ENCODE measurements at regions not wholly inside any gene's neighbourhood (a gene's known extent, or its start where the extent isn't known, plus 50 kb on each side); places are given as distances from the start of the nearest gene placed in this dataset.
"Not testable (repeated sequence)": the region's sequence is repeated elsewhere in the genome, so short reads cannot be mapped to it uniquely, and the experiment has no call there.

DNA sequence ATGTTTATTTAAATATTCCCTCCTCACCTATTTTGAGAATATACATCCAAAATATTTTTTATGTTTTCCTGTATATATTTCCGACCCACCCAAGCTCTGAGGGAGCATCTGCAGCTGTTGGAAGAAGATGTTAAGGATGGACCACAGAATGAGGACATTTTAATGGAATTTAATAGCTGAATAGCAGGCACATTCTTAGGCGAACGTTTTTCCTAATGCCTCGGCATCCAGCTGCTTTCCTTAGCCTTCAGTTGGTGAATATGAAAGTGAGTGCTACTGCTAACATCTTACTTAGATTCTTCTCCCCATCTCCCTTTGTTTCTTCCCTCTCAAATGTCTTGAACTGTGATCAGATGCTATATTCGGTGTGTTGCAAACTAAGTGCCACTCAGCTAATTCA lies 158.0 kb upstream of the CTSO start:
- intact Hi-C loops (cut with micrococcal nuclease): no loop called here
- no peaks in the 10 kb centered on the region for H3K4me1 Mint-ChIP-seq
- H3K27ac Mint-ChIP-seq: no peak overlapping the region
- DNase-seq (no peak), ATAC-seq (ENCODE audit: low read depth) (no peak)
- H3K9me3 Mint-ChIP-seq (ENCODE audit: insufficient read depth): no peaks in the 10 kb centered on the region
- no peak overlapping the region for H2AFZ ChIP-seq (ENCODE audit: insufficient read depth, low read depth, low read length, poor library complexity, severe bottlenecking)
- no peak overlapping the region for H3K4me3 Mint-ChIP-seq
- no peaks in the 10 kb centered on the region for H3K9me3 ChIP-seq (ENCODE audit: control extremely low read depth in 1 of 3, control insufficient read depth in 2 of 3, insufficient read depth in 1 of 3, low read length in 2 of 3)
- TF ChIP-seq EZH2 (IDR thresholded peaks at IDR 0.05; ENCODE audit: borderline replicate concordance, insufficient read depth, low read depth, low read length, poor library complexity, severe bottlenecking) (no peak), CTCF (IDR thresholded peaks at IDR 0.05) (no peak)
- H3K4me2 ChIP-seq (replicated peaks; ENCODE audit: low read depth, low read length, poor library complexity, severe bottlenecking): no peak overlapping the region
- no peak overlapping the region for H3K27ac ChIP-seq (ENCODE audit: low read length in 2 of 2)
- no peak overlapping the region for H3K4me3 ChIP-seq (ENCODE audit: control extremely low read depth in 1 of 5, extremely low read depth in 1 of 5, insufficient read depth in 1 of 5, low read depth in 2 of 5, low read length in 4 of 5)
- no CpG with 5 or more reads among the region's 5 CpGs for WGBS (ENCODE audit: insufficient coverage)
- H4K20me1 ChIP-seq (ENCODE audit: control insufficient read depth, insufficient read depth, low read length, poor library complexity, severe bottlenecking): no peaks in the 10 kb centered on the region
- H3K36me3 ChIP-seq (replicated peaks in 1 of 2; ENCODE audit: control extremely low read depth in 1 of 2, control insufficient read depth in 1 of 2, extremely low read depth in 1 of 2, insufficient read depth in 2 of 2, low read length in 1 of 2): no peaks in the 10 kb centered on the region
- ChIA-PET CTCF (no interaction called here), POLR2A (no interaction called here)
- H3K79me2 ChIP-seq (ENCODE audit: control insufficient read depth, insufficient read depth, low read length): no peaks in the 10 kb centered on the region
- H3K9ac ChIP-seq (ENCODE audit: low read length): no peak overlapping the region
- H3K4me1 ChIP-seq (ENCODE audit: control insufficient read depth in 2 of 2, insufficient read depth in 2 of 2, low read length in 2 of 2): no peaks in the 10 kb centered on the region
- no peaks in the 10 kb centered on the region for H3K27me3 ChIP-seq (replicated peaks in 1 of 4; ENCODE audit: control extremely low read depth in 1 of 4, control insufficient read depth in 3 of 4, insufficient read depth in 4 of 4, low read length in 3 of 4)
- H3K27me3 Mint-ChIP-seq: no peaks in the 10 kb centered on the region

- no peaks in the 10 kb centered on the region for H3K9me3 Mint-ChIP-seq (ENCODE audit: insufficient read depth)
- no peaks in the 10 kb centered on the region for H4K20me1 ChIP-seq (ENCODE audit: control insufficient read depth, insufficient read depth, low read length, poor library complexity, severe bottlenecking)
- H3K4me2 ChIP-seq (replicated peaks; ENCODE audit: low read depth, low read length, poor library complexity, severe bottlenecking): no peak overlapping the region
- no peak overlapping the region for H3K9ac ChIP-seq (ENCODE audit: low read length)
- TF ChIP-seq CTCF (IDR thresholded peaks at IDR 0.05) (no peak), EZH2 (IDR thresholded peaks at IDR 0.05; ENCODE audit: borderline replicate concordance, insufficient read depth, low read depth, low read length, poor library complexity, severe bottlenecking) (no peak)
- no peaks in the 10 kb centered on the region for H3K4me1 ChIP-seq (ENCODE audit: control insufficient read depth in 2 of 2, insufficient read depth in 2 of 2, low read length in 2 of 2)
- no peaks in the 10 kb centered on the region for H3K79me2 ChIP-seq (ENCODE audit: control insufficient read depth, insufficient read depth, low read length)
- H3K4me1 Mint-ChIP-seq: no peaks in the 10 kb centered on the region
- no peak for DNase-seq
- no peak overlapping the region for H3K27ac ChIP-seq (ENCODE audit: low read length in 2 of 2)
- CTCF ChIA-PET: no interaction called here
- H3K27me3 Mint-ChIP-seq: no peaks in the 10 kb centered on the region
- no peaks in the 10 kb centered on the region for H3K36me3 ChIP-seq (replicated peaks in 1 of 2; ENCODE audit: control extremely low read depth in 1 of 2, control insufficient read depth in 1 of 2, extremely low read depth in 1 of 2, insufficient read depth in 2 of 2, low read length in 1 of 2)
- POLR2A ChIA-PET: no interaction called here
- WGBS (ENCODE audit: insufficient coverage): 84% methylated on average over 6 of the region's 11 CpGs
- no peak overlapping the region for H2AFZ ChIP-seq (ENCODE audit: insufficient read depth, low read depth, low read length, poor library complexity, severe bottlenecking)
- no peak for ATAC-seq (ENCODE audit: low read depth)
- no peak overlapping the region for H3K4me3 ChIP-seq (ENCODE audit: control extremely low read depth in 1 of 5, extremely low read depth in 1 of 5, insufficient read depth in 1 of 5, low read depth in 2 of 5, low read length in 4 of 5)
- no peak overlapping the region for H3K4me3 Mint-ChIP-seq
- intact Hi-C loops (cut with micrococcal nuclease): no loop called here
- no peaks in the 10 kb centered on the region for H3K27me3 ChIP-seq (replicated peaks in 1 of 4; ENCODE audit: control extremely low read depth in 1 of 4, control insufficient read depth in 3 of 4, insufficient read depth in 4 of 4, low read length in 3 of 4)
- H3K27ac Mint-ChIP-seq: no peak overlapping the region
- H3K9me3 ChIP-seq (ENCODE audit: control extremely low read depth in 1 of 3, control insufficient read depth in 2 of 3, insufficient read depth in 1 of 3, low read length in 2 of 3): no peaks in the 10 kb centered on the region
Observed at GRCh38 chr4:156109943-156110900, 156.6 kb upstream of the CTSO start.

- H3K4me1 ChIP-seq (ENCODE audit: control insufficient read depth in 2 of 2, insufficient read depth in 2 of 2, low read length in 2 of 2); DNase-seq; H3K27me3 ChIP-seq (replicated peaks in 1 of 4; ENCODE audit: control extremely low read depth in 1 of 4, control insufficient read depth in 3 of 4, insufficient read depth in 4 of 4, low read length in 3 of 4); H3K4me1 Mint-ChIP-seq; H3K27ac ChIP-seq (ENCODE audit: low read length in 2 of 2); H4K20me1 ChIP-seq (ENCODE audit: control insufficient read depth, insufficient read depth, low read length, poor library complexity, severe bottlenecking); H3K4me3 Mint-ChIP-seq; H3K36me3 ChIP-seq (replicated peaks in 1 of 2; ENCODE audit: control extremely low read depth in 1 of 2, control insufficient read depth in 1 of 2, extremely low read depth in 1 of 2, insufficient read depth in 2 of 2, low read length in 1 of 2); H3K9me3 Mint-ChIP-seq (ENCODE audit: insufficient read depth); intact Hi-C loops (cut with micrococcal nuclease); ATAC-seq (ENCODE audit: low read depth); H3K27me3 Mint-ChIP-seq; H2AFZ ChIP-seq (ENCODE audit: insufficient read depth, low read depth, low read length, poor library complexity, severe bottlenecking); H3K79me2 ChIP-seq (ENCODE audit: control insufficient read depth, insufficient read depth, low read length); H3K9ac ChIP-seq (ENCODE audit: low read length); H3K27ac Mint-ChIP-seq; CTCF ChIA-PET; H3K4me3 ChIP-seq (ENCODE audit: control extremely low read depth in 1 of 5, extremely low read depth in 1 of 5, insufficient read depth in 1 of 5, low read depth in 2 of 5, low read length in 4 of 5); POLR2A ChIA-PET; H3K4me2 ChIP-seq (replicated peaks; ENCODE audit: low read depth, low read length, poor library complexity, severe bottlenecking); H3K9me3 ChIP-seq (ENCODE audit: control extremely low read depth in 1 of 3, control insufficient read depth in 2 of 3, insufficient read depth in 1 of 3, low read length in 2 of 3): not testable (repeated sequence)
- no CpG with 5 or more reads among the region's 1 CpG for WGBS (ENCODE audit: insufficient coverage)
Observed at GRCh38 chr4:156109087-156109486, 155.4 kb upstream of the CTSO start.

Measured in B cell (primary cell).